SK-N-SH (cell line): ENCODE measurements at regions not wholly inside any gene's neighbourhood (a gene's known extent, or its start where the extent isn't known, plus 50 kb on each side); places are given as distances from the start of the nearest gene placed in this dataset.

Experiments used
- POLR2AphosphoS5 ChIP-seq: IDR thresholded peaks from 2 replicates; pipeline ENCODE4 v1.6.1; 2012; ENCODE audit warnings: low read depth, low read length
- REST ChIP-seq: IDR thresholded peaks from 2 replicates; pipeline ENCODE4 v1.6.1; 2012; ENCODE audit warnings: mild to moderate bottlenecking, low read depth, low read length, moderate library complexity
- SIN3A ChIP-seq: IDR thresholded peaks from 2 replicates; pipeline ENCODE4 v1.6.1; 2012; ENCODE audit warnings: low read depth, mild to moderate bottlenecking, low read length, moderate library complexity, borderline replicate concordance
- TF ChIP-seq, protein P1 (sequence below): fragments of 150-350 bp; IDR thresholded peaks from 2 replicates; pipeline ENCODE4 v1.6.1; 2017; ENCODE audit warnings: antibody characterized with exemption, low read length, low read depth, borderline replicate concordance

GRCh38 chr10:105494944-105495343, 853.9 kb downstream of the SORCS3 start:
- TF ChIP-seq, protein P1, sequence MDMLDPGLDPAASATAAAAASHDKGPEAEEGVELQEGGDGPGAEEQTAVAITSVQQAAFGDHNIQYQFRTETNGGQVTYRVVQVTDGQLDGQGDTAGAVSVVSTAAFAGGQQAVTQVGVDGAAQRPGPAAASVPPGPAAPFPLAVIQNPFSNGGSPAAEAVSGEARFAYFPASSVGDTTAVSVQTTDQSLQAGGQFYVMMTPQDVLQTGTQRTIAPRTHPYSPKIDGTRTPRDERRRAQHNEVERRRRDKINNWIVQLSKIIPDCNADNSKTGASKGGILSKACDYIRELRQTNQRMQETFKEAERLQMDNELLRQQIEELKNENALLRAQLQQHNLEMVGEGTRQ = no peak
- no peak for TF ChIP-seq POLR2AphosphoS5
- no peak for TF ChIP-seq REST
- TF ChIP-seq SIN3A = no peak
